HG02642 (cell line): ENCODE measurements at regions not wholly inside any gene's neighbourhood (a gene's known extent, or its start where the extent isn't known, plus 50 kb on each side); places are given as distances from the start of the nearest gene placed in this dataset.

Source experiments
- ATAC-seq: cut with Tn5 transposase; IDR thresholded peaks from one replicate; pipeline ENCODE4 v1.9.1; 2021; ENCODE audit warnings: mild to moderate bottlenecking; ENCODE audit not compliant: unreplicated experiment, poor library complexity

GRCh38 chr2:215672406-215672805 lies 236.5 kb upstream of the FN1 start:
- no peak for ATAC-seq

- no peak for ATAC-seq
These were observed 235.8 kb upstream of the FN1 start for GRCh38 chr2:215671691-215672090.

DNA sequence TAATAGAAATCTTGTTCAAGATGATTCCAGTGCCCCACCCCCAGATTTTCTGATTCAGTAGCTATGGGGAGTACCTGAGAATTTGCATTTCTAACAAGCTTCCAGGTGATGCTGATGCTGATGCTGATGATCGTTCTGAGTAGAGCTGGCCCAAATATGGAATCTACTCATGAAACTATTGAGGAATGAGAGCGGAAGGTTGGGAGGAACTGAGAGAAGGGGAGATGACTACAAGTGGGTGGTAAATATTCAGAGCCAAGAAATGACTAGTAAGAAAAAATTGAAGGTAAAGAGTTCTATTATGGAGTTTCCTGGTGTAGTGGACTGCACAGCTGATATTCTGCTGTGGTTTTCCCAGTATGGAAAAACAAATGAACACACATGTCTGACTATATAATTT lies 235.4 kb upstream of the FN1 start:
- no peak for ATAC-seq

GRCh38 chr2:215670396-215670795 lies 234.5 kb upstream of the FN1 start:
- ATAC-seq: no peak

DNA sequence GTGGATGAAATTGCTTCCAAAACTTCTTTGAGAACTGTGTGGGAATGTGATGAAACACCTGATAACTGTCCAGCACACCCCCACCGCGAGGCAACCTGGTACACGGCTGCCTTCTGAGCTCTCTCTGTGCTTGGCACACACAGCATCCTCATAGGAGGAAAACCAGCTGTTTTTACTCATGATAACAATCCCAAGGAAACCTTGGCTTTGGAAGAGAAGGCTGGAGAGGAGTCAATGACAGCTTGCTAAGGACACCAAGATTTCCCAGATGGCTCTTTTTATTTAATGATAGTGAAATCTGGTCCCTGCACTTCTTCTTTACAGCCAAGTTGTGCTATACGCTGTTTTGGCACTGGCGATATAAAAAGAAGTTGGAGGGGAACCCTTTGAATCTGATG lies 232.5 kb upstream of the FN1 start:
- ATAC-seq: no peak

GRCh38 chr2:215667585-215668377 lies 231.9 kb upstream of the FN1 start:
- ATAC-seq: no peak

DNA sequence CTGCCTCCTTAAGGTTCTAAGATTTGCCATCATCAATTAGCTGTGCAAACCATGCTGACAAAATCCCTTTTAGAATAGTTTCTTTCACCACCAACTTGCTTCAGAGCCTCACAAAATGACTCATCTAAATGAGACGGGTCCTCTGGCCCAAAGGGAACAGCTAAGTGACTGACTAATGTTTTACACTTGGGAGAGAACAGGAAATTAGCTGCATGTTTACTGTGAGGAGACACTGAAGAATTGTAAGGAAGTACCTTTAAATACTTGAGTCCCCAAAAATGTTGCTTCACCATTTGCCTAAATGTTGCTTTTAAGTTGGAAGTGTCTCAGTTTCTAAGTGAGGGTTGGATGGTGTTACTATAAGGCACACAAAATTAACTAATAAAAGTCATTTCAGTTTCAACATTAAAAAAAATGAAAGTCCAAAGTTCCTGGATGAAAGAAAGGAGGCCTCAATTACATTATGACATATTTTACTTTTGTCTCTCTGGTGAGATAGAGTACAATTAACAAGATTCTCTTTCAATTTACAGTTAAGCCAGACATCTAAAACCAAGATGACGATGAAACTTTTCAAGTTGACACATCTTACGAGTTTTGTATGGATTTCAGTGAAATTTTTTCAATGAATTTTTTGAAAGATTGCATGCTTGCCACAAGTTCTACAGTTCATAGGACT lies 229.1 kb upstream of the FN1 start:
- ATAC-seq: no peak

- no peak for ATAC-seq
These were observed 226.8 kb upstream of the FN1 start for GRCh38 chr2:215662715-215663114.

DNA sequence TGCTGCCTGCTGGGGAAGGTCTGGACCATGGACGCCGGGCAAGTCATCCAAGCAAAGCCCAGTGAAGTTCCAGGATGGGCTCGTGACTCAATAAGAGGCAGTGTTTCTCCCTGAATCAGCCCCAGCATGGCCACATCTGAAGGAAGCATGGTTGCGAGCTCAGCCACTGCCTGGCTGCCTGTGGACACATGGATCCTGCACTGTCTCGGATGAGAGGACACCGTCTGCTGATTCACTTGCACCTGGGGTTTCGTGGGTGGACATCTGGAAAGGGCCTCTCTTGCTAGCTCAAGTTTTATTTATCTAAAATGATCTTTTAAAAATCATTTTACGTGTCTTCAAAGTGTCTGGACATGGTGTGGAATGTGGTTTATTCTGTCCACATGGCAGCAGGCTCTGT lies 224.8 kb upstream of the FN1 start:
- ATAC-seq: no peak

DNA sequence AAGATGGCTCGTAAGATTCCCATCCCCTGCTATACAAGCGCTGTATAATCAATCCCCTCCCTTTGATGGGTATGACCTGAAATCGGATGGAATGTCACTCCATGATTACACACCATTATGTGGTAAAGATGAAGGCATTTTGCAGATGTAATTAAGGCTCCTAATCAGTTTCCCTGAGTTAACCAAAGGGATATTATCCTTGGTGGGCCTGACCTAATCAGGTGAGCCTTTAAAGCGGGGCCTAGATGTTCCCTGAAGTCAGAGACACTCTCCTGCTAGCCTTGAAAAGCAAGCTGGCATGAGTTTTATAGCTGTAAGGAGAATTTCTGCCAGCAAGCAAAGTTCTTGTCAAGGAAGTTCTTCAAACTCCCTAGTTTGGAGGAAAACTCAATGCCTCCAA lies 223.8 kb upstream of the FN1 start:
- ATAC-seq: no peak

DNA sequence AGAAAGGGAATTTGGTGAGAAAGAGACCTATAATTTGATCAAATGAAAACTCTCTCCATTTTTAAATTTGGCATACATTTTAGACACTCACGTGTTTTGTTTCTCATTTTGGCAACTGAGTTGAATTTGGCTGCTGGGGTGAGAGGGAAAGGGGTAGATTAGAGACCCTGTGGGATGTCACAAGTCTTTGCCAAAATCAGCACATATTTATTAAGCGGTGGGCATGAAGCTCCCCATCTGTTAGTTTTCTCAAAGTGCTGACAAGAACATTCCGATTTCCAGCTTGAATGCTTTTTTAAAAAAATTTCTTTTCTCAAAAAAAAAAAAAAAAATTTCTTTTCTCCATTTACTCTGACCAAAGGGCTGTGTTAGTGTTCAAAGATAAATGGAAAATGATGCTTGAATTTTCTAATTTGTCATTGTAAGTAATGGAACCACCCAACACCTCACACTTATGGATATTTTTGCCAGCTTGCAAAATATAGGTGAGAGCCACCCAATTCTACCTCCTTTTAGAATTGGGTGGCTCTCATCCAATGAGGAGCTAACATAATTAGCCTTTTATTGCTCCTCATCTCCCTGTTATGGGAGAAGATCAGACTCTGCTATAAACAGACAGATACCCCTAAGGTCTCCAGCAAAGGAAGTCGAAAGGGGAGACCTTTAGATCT lies 222.9 kb upstream of the FN1 start:
- ATAC-seq: no peak

DNA sequence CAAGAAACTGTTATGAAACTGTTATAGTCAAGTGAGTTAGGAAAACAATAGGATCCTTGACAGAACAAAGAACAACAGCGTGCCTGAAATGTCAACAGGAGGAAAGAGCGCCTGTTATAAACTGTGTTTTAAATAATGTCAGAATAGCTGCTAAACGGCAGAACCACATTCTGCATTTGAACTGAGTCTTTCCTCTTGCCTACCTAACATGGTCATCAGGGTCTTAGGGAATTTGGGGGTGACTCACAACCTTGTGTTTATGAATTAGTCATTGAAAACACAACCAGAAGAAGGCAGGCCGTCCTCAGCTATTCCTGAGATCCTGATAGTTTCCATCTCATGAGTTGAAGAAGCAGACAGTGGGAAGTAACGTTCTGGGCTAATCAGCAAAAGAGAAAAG lies 222.0 kb upstream of the FN1 start:
- ATAC-seq: no peak

GRCh38 chr2:215654148-215654819 lies 218.4 kb upstream of the FN1 start:
- no peak for ATAC-seq

DNA sequence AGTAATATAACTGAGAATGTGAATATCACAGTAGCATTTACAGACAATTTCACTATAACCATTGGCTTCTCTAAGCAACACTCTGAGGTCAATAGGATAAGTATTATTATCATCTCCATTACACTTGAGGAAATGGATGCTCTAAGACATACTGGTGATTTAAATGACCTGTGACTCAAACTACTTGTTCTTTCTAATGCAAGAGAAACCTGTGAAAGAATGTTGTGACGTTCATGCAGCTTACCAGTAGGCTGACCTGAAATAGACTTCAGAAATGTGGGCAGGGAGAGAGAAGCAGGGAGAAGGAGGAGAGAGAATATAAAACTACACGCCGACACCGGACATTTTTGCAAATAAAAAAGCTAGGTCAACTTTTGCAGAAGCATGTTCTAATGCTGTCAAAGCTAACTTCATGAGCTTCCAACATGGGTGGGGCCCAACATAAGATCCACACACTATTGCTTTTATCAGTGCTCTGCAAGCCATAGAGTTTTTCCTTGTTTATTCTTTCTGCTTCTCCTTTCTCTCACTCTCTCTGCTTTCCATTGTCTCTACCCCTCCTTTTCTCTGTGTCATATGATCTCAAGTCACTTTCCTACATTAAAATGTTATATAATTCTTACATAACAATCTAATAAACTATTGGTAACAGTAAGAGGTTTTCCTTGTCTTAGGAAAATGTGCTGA lies 217.6 kb upstream of the FN1 start:
- ATAC-seq: no peak

DNA sequence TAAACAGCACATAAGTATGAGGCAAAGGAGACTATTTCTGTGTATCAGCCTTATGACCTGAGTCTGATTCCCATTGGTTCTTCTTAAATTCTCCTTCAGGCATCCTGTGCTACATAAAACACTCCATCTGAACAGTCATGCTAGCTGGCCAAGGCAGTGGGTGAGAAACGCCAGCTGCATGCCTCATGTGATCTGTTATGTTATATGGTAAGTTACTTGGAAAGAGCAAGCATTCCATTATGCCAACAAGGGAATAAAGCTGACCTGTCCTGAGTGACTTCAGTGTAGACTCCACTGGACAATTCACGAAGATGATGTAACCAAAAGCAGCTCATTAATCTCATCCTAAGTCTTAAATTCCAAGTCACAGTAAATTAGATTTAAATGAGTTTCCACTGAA lies 216.5 kb upstream of the FN1 start:
- ATAC-seq: no peak

GRCh38 chr2:215651412-215651811 lies 215.5 kb upstream of the FN1 start:
- no peak for ATAC-seq

DNA sequence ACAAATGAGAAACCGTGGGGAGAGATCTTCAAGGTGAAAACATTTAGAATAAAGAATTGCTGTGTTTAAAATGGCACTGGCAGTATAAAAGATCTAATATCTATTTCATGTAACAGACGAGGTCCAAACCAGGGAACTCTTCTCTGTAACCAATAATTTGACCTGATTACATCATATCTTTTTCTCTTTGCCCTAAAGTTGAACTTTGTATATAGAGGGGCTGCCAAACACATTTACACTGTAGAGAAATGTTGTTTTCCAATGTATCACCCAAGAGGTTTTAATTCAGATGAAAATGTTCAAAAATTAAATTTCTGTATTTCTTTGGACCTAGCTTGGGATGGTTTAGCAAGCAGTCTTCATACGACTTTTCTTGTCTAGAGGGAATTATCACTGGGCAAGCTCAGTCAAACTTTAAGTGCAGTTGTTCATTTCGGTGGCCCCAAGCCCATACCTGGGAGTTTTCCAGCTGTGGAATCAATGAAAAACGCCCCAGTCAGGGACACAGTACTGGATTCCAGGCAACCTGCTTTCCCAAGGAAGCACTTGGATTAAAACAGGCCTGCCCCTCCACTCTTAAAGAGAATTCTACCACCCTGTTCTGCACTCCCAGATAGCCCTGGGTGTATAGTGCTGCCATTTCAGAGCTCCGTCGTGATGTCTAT lies 208.5 kb upstream of the FN1 start:
- ATAC-seq: no peak

DNA sequence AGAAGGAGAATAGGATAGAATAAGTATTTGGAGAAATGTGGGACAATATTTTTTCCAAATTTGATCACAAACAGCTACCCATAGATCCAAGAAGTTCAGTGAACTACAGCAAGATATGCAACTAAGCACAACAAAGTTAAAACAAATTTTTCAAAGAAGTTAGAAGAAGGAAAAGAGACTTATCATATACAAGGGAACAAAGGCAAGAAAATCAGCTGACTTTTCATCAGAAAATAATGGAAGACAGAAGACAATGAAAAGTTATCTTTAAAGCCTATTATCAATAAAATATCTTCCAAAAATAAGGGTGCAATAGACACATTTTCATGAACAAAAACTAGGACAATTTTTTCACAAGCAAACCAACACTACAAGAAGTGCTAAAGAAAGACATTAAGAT lies 202.8 kb upstream of the FN1 start:
- no peak for ATAC-seq

GRCh38 chr2:215637651-215638050 lies 201.8 kb upstream of the FN1 start:
- no peak for ATAC-seq

DNA sequence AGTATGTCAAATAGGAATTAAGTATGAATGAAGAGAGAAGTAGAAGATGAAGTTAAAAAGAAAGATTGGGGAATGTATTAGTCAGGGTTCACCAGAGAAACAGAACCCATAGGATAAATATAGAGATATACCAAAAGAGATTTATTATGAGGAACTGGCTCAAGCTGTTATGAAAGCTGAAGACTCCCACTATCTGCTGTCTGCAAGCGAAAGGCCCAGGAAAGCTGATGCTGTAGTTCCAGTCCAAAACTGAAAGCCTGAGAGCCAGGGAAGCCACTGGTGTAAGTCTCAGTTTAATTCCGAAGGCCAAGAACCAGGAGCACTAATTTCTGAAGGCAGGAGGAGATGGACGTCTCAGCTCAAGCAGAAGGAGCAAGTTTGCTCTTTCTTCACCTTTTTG lies 200.9 kb upstream of the FN1 start:
- ATAC-seq: no peak
